K562 (cell line): ENCODE measurements at regions not wholly inside any gene's neighbourhood (a gene's known extent, or its start where the extent isn't known, plus 50 kb on each side); places are given as distances from the start of the nearest gene placed in this dataset.
A peak's percentile ranks its signal among the peaks of the same experiment; 100 is the strongest.

Experiments
- ATAC-seq: fragments of 200-7000 bp; cut with Tn5 transposase; 3 replicates; pipeline ENCODE4 v1.9.1; 2020; ENCODE audit warnings: moderate library complexity
- BruUV-seq: library from RNA; stranded (reverse); fragments of 400-500 nt; replicated peaks from 2 replicates; lab custom pipeline; 2021; lab: Mats Ljungman, UMichigan
- CTCF ChIA-PET: fragments of 300-600 bp; formaldehyde crosslinking; extraction: SDS; loops from one replicate; lab custom pipeline; 2021; ENCODE audit warnings: low intra/inter-chr PET ratio; lab: Yijun Ruan, JAX
- POLR2A ChIA-PET: fragments of 300-600, 350-650 bp; sonication (Branson Sonifier 250); formaldehyde crosslinking; extraction: SDS; loops from one replicate; lab custom pipeline; 2021; ENCODE audit warnings: antibody characterized with exemption, inconsistent platforms; lab: Yijun Ruan, JAX
- DNase-seq, 4 experiments: peaks; one replicate each; pipeline versions ENCODE4 v3.0.0 to v3.0.0-alpha.2; 2011 to 2018; ENCODE audit warnings: low spot score in 3 of 4, mixed read lengths in 3 of 4; ENCODE audit errors: extremely low read depth in 1 of 4
- FAIRE-seq: peaks from 2 replicates; lab custom pipeline; 2011; peaks lifted over from hg19 to GRCh38; lab: Jason Lieb, UNC
- H2AFZ ChIP-seq: 2 replicates; pipeline ENCODE4 v1.6.0; 2011; ENCODE audit warnings: low read depth, low read length, control low read depth, inconsistent platforms
- H3K27ac ChIP-seq: fragments of 200-600 bp; 3 replicates; pipeline ENCODE4 v1.8.0; 2011; ENCODE audit warnings: low read depth, mild to moderate bottlenecking, control low read depth, inconsistent platforms, low read length, moderate library complexity, mixed read lengths; ENCODE audit errors: extremely low read depth
- H3K27me3 ChIP-seq, 2 experiments: fragments of 300-600 bp in 1 of 2; 2 replicates in 1 of 2; 3 replicates in 1 of 2; pipeline versions ENCODE4 v1.6.0 to v1.8.0; 2011; ENCODE audit warnings: inconsistent platforms in 2 of 2, low read length in 2 of 2, mild to moderate bottlenecking in 1 of 2, mixed read lengths in 1 of 2, moderate library complexity in 1 of 2; ENCODE audit not compliant: control insufficient read depth in 2 of 2, insufficient read depth in 2 of 2
- H3K36me3 ChIP-seq: fragments of 300-600 bp; 3 replicates; pipeline ENCODE4 v1.8.0; 2011; ENCODE audit warnings: mild to moderate bottlenecking, low read length, inconsistent platforms; ENCODE audit not compliant: control insufficient read depth, insufficient read depth
- H3K4me1 ChIP-seq, 2 experiments: fragments of 200-600 bp in 1 of 2; replicated peaks in 1 of 2; 2 replicates in 1 of 2; 3 replicates in 1 of 2; pipeline versions ENCODE4 v1.5.1 to v1.8.0; 2011; ENCODE audit warnings: inconsistent platforms in 2 of 2, low read length in 2 of 2, mild to moderate bottlenecking in 1 of 2, mixed read lengths in 1 of 2, moderate library complexity in 1 of 2; ENCODE audit not compliant: control insufficient read depth in 2 of 2, insufficient read depth in 2 of 2
- H3K4me2 ChIP-seq: 2 replicates; pipeline ENCODE4 v1.6.1; 2011; ENCODE audit warnings: low read length, control low read depth, inconsistent platforms, mixed read lengths; ENCODE audit not compliant: insufficient read depth
- H3K4me3 ChIP-seq: fragments of 200-600 bp; sonication (generic), shearing (Covaris generic); 2 replicates; pipeline ENCODE4 v1.5.1; 2016; ENCODE audit warnings: control low read depth, inconsistent platforms
- H3K79me2 ChIP-seq: fragments of 200-600 bp; 3 replicates; pipeline ENCODE4 v1.8.0; 2011; ENCODE audit warnings: low read length, inconsistent platforms; ENCODE audit not compliant: control insufficient read depth, insufficient read depth
- H3K9ac ChIP-seq, 2 experiments: 2 replicates each; pipeline versions ENCODE4 v1.6.0 to v1.6.1; 2011; ENCODE audit warnings: low read depth in 2 of 2, low read length in 2 of 2, control low read depth in 1 of 2, inconsistent platforms in 1 of 2, mild to moderate bottlenecking in 1 of 2, mixed read lengths in 1 of 2; ENCODE audit not compliant: insufficient read depth in 1 of 2
- H3K9me1 ChIP-seq: one replicate; pipeline ENCODE4 v1.6.0; 2011; ENCODE audit warnings: inconsistent platforms, mild to moderate bottlenecking, low read length, moderate library complexity; ENCODE audit not compliant: control insufficient read depth, insufficient read depth
- H3K9me3 ChIP-seq: replicated peaks from 2 replicates; pipeline ENCODE4 v1.5.1; 2011; ENCODE audit warnings: low read depth, low read length, inconsistent platforms; ENCODE audit not compliant: control insufficient read depth, insufficient read depth
- H4K20me1 ChIP-seq: replicated peaks from 2 replicates; pipeline ENCODE4 v1.6.1; 2011; ENCODE audit warnings: low read length, inconsistent platforms, mixed read lengths; ENCODE audit not compliant: control insufficient read depth, insufficient read depth
- ARNT ChIP-seq, 2 experiments: fragments of 450-650 bp; IDR thresholded peaks; 2 replicates each; pipeline ENCODE4 v1.6.1; 2016; ENCODE audit warnings: mild to moderate bottlenecking in 1 of 2
- ATF1 ChIP-seq, 2 experiments: fragments of 450-650 bp in 1 of 2; IDR thresholded peaks; 2 replicates each; pipeline ENCODE4 v1.6.1; 2016; ENCODE audit warnings: missing compliant biosample characterization in 1 of 2, missing genetic modification characterization in 1 of 2
- CC2D1A ChIP-seq: fragments of 450-650 bp; IDR thresholded peaks from 2 replicates; pipeline ENCODE4 v1.6.1; 2017; ENCODE audit warnings: mild to moderate bottlenecking
- CTBP1 ChIP-seq: fragments of 450-650 bp; IDR thresholded peaks from 2 replicates; pipeline ENCODE4 v1.6.1; 2016; ENCODE audit warnings: borderline replicate concordance
- CXXC5 ChIP-seq: fragments of 250-450 bp; sonication (Bioruptor Pico); IDR thresholded peaks from 2 replicates; pipeline ENCODE4 v1.8.0; 2022; ENCODE audit warnings: inconsistent platforms, mild to moderate bottlenecking, moderate library complexity
- ELF1 ChIP-seq: fragments of 200-800 bp; sonication (Bioruptor generic); IDR thresholded peaks from 2 replicates; pipeline ENCODE4 v1.6.1; 2016; ENCODE audit warnings: missing genetic modification characterization, missing compliant biosample characterization
- ESRRA ChIP-seq: fragments of 450-650 bp; IDR thresholded peaks from 2 replicates; pipeline ENCODE4 v1.6.1; 2014; ENCODE audit warnings: low read depth, mild to moderate bottlenecking, moderate library complexity, borderline replicate concordance
- LEF1 ChIP-seq: fragments of 450-650 bp; IDR thresholded peaks from 2 replicates; pipeline ENCODE4 v1.6.1; 2016; ENCODE audit warnings: mild to moderate bottlenecking
- RAD21 ChIP-seq, 2 experiments: fragments of 250-450 bp in 1 of 2; fragments of 450-650 bp in 1 of 2; sonication (Bioruptor Pico) in 1 of 2; formaldehyde crosslinking in 1 of 2; IDR thresholded peaks in 1 of 2; conservative IDR thresholded peaks in 1 of 2; 2 replicates each; pipeline versions ENCODE4 v1.4.0 to v1.8.0; 2020 to 2022; ENCODE audit warnings: mild to moderate bottlenecking in 2 of 2, moderate library complexity in 1 of 2
- RCOR1 ChIP-seq, 2 experiments: IDR thresholded peaks; 2 replicates each; pipeline ENCODE4 v1.6.1; 2012; ENCODE audit warnings: low read depth in 2 of 2, low read length in 2 of 2, borderline replicate concordance in 1 of 2, improper control_type of control experiment in 1 of 2
- TAL1 ChIP-seq: fragments of 450-650 bp; IDR thresholded peaks from 2 replicates; pipeline ENCODE4 v1.6.1; 2016; ENCODE audit warnings: mild to moderate bottlenecking
- TEAD1 ChIP-seq, 2 experiments: fragments of 450-650 bp in 1 of 2; sonication (generic) in 1 of 2; formaldehyde crosslinking; IDR thresholded peaks; 2 replicates each; pipeline versions ENCODE4 v1.4.0 to v1.8.0; 2020 to 2022; ENCODE audit warnings: mild to moderate bottlenecking in 2 of 2, missing genetic modification reagents in 1 of 2
- ZNF316 ChIP-seq: fragments of 450-650 bp; IDR thresholded peaks from 2 replicates; pipeline ENCODE4 v1.6.1; 2016
- ZNF445 ChIP-seq: fragments of 250-450 bp; sonication (Bioruptor Pico); IDR thresholded peaks from 2 replicates; pipeline ENCODE4 v1.4.0; 2020; ENCODE audit warnings: low read depth, mild to moderate bottlenecking, moderate library complexity
- WGBS: fragments of 100-300 bp; shearing (Covaris generic); methylation state at CpG from one replicate; pipeline ENCODE4 v1.1.6; 2016; ENCODE audit warnings: low coverage, mixed read lengths; ENCODE audit not compliant: insufficient coverage; ENCODE audit errors: missing lambda C conversion rate; 5-methylcytosine and 5-hydroxymethylcytosine counted together
- in situ Hi-C: fragments of 300-500 bp; cut with MboI; formaldehyde crosslinking; loops from 4 replicates; pipeline ENCODE4 v1.15.0; 2018; ENCODE audit warnings: inconsistent platforms, mixed read lengths
- intact Hi-C: fragments of 100-400 bp; cut with micrococcal nuclease; formaldehyde crosslinking; loops from 2 replicates; pipeline ENCODE4 v1.14.2; 2022
- TF ChIP-seq, protein P1 (sequence below): fragments of 450-650 bp; IDR thresholded peaks from 2 replicates; pipeline ENCODE4 v1.6.1; 2016; ENCODE audit warnings: mild to moderate bottlenecking
- TF ChIP-seq, protein P2 (sequence below): fragments of 450-650 bp; formaldehyde crosslinking; IDR thresholded peaks from 2 replicates; pipeline ENCODE4 v1.4.0; 2020; ENCODE audit warnings: mild to moderate bottlenecking, moderate library complexity
- TF ChIP-seq, protein P3 (sequence below): fragments of 450-650 bp; IDR thresholded peaks from 2 replicates; pipeline ENCODE4 v1.6.1; 2017; ENCODE audit warnings: mild to moderate bottlenecking, moderate library complexity

DNA sequence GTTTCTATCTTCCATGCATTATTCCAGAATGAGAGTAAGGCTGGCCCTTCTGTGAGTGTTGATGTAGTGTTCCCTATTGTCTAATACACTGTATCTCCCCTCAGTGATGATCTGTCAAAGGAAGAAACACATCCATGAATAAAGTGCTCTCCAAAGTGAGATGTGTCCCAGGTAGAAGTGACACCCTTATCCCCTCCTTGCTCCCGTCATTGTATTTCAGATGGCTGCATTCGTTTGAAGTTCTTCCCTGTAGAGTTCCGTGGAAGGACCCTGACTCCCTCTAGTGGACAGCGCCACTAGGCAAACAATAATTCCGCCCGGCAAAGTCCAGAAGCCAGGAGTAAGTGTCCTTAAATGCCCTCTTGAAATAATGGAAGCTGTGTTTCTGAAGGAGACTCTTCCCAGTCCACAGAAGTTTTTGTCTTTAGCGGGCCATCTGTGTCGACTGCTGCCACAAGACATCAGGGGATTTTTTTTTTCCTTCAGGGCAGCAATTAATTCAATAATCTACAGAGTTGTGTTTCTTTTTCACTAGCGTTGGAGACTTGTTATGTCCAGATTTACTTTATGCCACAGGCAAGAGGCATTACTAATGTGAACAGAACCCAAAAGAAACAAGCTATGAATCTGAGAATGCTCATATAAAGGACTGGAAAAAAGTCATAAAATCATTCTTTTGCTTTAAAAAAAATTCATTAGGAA, 64.6 kb downstream of the THNSL1 start:
- H3K9me1 ChIP-seq: no peaks in the 10 kb centered on the region
- no peak overlapping the region for H3K9ac ChIP-seq
- no peaks in the 10 kb centered on the region for H3K79me2 ChIP-seq
- in situ Hi-C loops: loop anchor here (5.0 kb wide), 1 partner anchor 439 kb away; no protein-coding TSS in a partner anchor
- FAIRE-seq (peak; percentile 96), ATAC-seq (peak; percentile 96), DNase-seq (peak; percentile 77 to 90 (median 80))
- no peaks in the 10 kb centered on the region for H3K27me3 ChIP-seq
- ChIA-PET CTCF (interaction anchor here (0.6 to 1.2 kb wide), 8 partner anchors 14 to 599 kb away, joined by 3 to 5 read pairs (median 3); no protein-coding TSS in a partner anchor), POLR2A (interaction anchor here (0.6 to 1.3 kb wide), 6 partner anchors 21 to 282 kb away, joined by 3 to 4 read pairs (median 3); no protein-coding TSS in a partner anchor)
- H2AFZ ChIP-seq: peak overlapping the region; percentile 88
- no peaks in the 10 kb centered on the region for H4K20me1 ChIP-seq
- WGBS: 10% methylated on average over 9 of the region's 9 CpGs
- BruUV-seq: no TSS peak
- no peaks in the 10 kb centered on the region for H3K36me3 ChIP-seq
- peak overlapping the region; percentile 19; the same call in 1 of the 2 replicates for H3K4me2 ChIP-seq
- no peak overlapping the region for H3K27ac ChIP-seq
- peaks cover 0 to 14% of the 10 kb centered on the region in 2 experiments; a peak in 2 of 5 replicates for H3K4me1 ChIP-seq
- intact Hi-C loops: loop anchor here (1.0 to 5.0 kb wide), 7 partner anchors 55 to 464 kb away; partner anchors contain the start of gene PRTFDC1
- H3K9me3 ChIP-seq: no peaks in the 10 kb centered on the region
- H3K4me3 ChIP-seq: no peak overlapping the region
- TF ChIP-seq, protein P1, sequence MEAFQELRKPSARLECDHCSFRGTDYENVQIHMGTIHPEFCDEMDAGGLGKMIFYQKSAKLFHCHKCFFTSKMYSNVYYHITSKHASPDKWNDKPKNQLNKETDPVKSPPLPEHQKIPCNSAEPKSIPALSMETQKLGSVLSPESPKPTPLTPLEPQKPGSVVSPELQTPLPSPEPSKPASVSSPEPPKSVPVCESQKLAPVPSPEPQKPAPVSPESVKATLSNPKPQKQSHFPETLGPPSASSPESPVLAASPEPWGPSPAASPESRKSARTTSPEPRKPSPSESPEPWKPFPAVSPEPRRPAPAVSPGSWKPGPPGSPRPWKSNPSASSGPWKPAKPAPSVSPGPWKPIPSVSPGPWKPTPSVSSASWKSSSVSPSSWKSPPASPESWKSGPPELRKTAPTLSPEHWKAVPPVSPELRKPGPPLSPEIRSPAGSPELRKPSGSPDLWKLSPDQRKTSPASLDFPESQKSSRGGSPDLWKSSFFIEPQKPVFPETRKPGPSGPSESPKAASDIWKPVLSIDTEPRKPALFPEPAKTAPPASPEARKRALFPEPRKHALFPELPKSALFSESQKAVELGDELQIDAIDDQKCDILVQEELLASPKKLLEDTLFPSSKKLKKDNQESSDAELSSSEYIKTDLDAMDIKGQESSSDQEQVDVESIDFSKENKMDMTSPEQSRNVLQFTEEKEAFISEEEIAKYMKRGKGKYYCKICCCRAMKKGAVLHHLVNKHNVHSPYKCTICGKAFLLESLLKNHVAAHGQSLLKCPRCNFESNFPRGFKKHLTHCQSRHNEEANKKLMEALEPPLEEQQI: peak; percentile 50; the same call in 1 of the 2 replicates
- 0 out of 2 replicates have a peak, but pooled peaks have one; percentile 12 for TF ChIP-seq ESRRA
- peak; percentile 56; the same call in 1 of the 2 replicates for TF ChIP-seq CTBP1
- no peak for TF ChIP-seq ATF1 (CRISPR knock-in tag; IDR thresholded peaks at IDR 0.05)
- TF ChIP-seq ATF1 (tag; IDR thresholded peaks at IDR 0.05): peak; percentile 27; the same call in 1 of the 2 replicates
- TF ChIP-seq, protein P2, sequence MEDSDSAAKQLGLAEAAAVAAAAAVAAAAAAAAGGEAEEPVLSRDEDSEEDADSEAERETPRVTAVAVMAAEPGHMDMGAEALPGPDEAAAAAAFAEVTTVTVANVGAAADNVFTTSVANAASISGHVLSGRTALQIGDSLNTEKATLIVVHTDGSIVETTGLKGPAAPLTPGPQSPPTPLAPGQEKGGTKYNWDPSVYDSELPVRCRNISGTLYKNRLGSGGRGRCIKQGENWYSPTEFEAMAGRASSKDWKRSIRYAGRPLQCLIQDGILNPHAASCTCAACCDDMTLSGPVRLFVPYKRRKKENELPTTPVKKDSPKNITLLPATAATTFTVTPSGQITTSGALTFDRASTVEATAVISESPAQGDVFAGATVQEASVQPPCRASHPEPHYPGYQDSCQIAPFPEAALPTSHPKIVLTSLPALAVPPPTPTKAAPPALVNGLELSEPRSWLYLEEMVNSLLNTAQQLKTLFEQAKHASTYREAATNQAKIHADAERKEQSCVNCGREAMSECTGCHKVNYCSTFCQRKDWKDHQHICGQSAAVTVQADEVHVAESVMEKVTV (CRISPR knock-in tag): peak; percentile 95
- no peak for TF ChIP-seq ZNF445 (CRISPR knock-in tag)
- TF ChIP-seq CC2D1A: peak; percentile 73
- peak; percentile 94 to 97 for TF ChIP-seq RAD21 (CRISPR knock-in tag; conservative IDR thresholded peaks at IDR 0.05 in 1 of 2, IDR thresholded peaks at IDR 0.05 in 1 of 2)
- TF ChIP-seq, protein P3, sequence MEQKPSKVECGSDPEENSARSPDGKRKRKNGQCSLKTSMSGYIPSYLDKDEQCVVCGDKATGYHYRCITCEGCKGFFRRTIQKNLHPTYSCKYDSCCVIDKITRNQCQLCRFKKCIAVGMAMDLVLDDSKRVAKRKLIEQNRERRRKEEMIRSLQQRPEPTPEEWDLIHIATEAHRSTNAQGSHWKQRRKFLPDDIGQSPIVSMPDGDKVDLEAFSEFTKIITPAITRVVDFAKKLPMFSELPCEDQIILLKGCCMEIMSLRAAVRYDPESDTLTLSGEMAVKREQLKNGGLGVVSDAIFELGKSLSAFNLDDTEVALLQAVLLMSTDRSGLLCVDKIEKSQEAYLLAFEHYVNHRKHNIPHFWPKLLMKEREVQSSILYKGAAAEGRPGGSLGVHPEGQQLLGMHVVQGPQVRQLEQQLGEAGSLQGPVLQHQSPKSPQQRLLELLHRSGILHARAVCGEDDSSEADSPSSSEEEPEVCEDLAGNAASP: peak; percentile 87
- TF ChIP-seq RCOR1 (IDR thresholded peaks at IDR 0.05; ENCODE audit: borderline replicate concordance in 1 of 2, low read depth in 2 of 2, low read length in 2 of 2): peak in 1 of 2 experiments; percentile 26; a peak in 1 of 4 replicates
- TF ChIP-seq TAL1: no peak
- peak in 1 of 2 experiments; percentile 62; a peak in 1 of 4 replicates for TF ChIP-seq ARNT (IDR thresholded peaks at IDR 0.05)
- 0 out of 2 replicates have a peak, but pooled peaks have one; percentile 11 for TF ChIP-seq CXXC5 (CRISPR knock-in tag)
- peak; percentile 65 for TF ChIP-seq LEF1
- no peak for TF ChIP-seq ZNF316
- no peak for TF ChIP-seq TEAD1 (CRISPR knock-in tag; IDR thresholded peaks at IDR 0.05)
- no peak for TF ChIP-seq ELF1 (tag)
